Adrenal gland (tissue), 5 donors: ENCODE measurements at regions not wholly inside any gene's neighbourhood (a gene's known extent, or its start where the extent isn't known, plus 50 kb on each side); places are given as distances from the start of the nearest gene placed in this dataset.

Experiments
- CTCF ChIP-seq, 6 experiments: fragments of 450-650 bp in 4 of 6; fragments of 200-600 bp in 2 of 6; sonication (generic) in 1 of 6; IDR thresholded peaks; 1 replicate in 5 of 6; 2 replicates in 1 of 6; pipeline versions ENCODE4 v1.5.1 to v1.8.0; 2016 to 2021; ENCODE audit warnings: antibody characterized with exemption in 6 of 6, mild to moderate bottlenecking in 2 of 6, moderate library complexity in 1 of 6
- POLR2A ChIP-seq, 2 donors: fragments of 450-650 bp; IDR thresholded peaks; one replicate each; pipeline ENCODE4 v1.6.1; 2017; ENCODE audit warnings: antibody characterized with exemption in 2 of 2, mild to moderate bottlenecking in 2 of 2, moderate library complexity in 1 of 2
- donor health status: DM: no; HTN: no; CAD: no.

GRCh38 chr16:9680019-9680655 is 502.1 kb downstream of the GRIN2A start:
- no peak for TF ChIP-seq POLR2A (IDR thresholded peaks at IDR 0.05)
- no peak for TF ChIP-seq CTCF (IDR thresholded peaks at IDR 0.05)
